Spleen (tissue), 7 donors: ENCODE measurements at regions not wholly inside any gene's neighbourhood (a gene's known extent, or its start where the extent isn't known, plus 50 kb on each side); places are given as distances from the start of the nearest gene placed in this dataset.

Experiments used
- CTCF ChIP-seq, 11 experiments: fragments of 200-600 bp in 7 of 11; fragments of 450-650 bp in 4 of 11; sonication (generic) in 4 of 11; IDR thresholded peaks in 8 of 11; conservative IDR thresholded peaks in 3 of 11; 1 replicate in 7 of 11; 2 replicates in 4 of 11; pipeline versions ENCODE4 v1.4.0 to v1.8.0; 2016 to 2021; ENCODE audit warnings: antibody characterized with exemption in 11 of 11, inconsistent platforms in 4 of 11, mild to moderate bottlenecking in 1 of 11
- POLR2A ChIP-seq, 3 donors: fragments of 450-650 bp; IDR thresholded peaks; one replicate each; pipeline ENCODE4 v1.5.1; 2017; ENCODE audit warnings: antibody characterized with exemption in 3 of 3, mild to moderate bottlenecking in 1 of 3
- POLR2AphosphoS5 ChIP-seq, 3 donors: sonication (generic); formaldehyde crosslinking; IDR thresholded peaks; one replicate each; pipeline ENCODE4 v1.5.1; 2017; ENCODE audit warnings: antibody characterized with exemption in 3 of 3
- donor health status: DM: no; HTN: no; CAD: no; lungs with moderate emphysema.
- donor health status: DM: no; HTN: no; CAD: no.
- donor health status: DM: no; HTN: no; CAD: no.

- TF ChIP-seq CTCF (IDR thresholded peaks at IDR 0.05 in 8 of 11, conservative IDR thresholded peaks at IDR 0.05 in 3 of 11) = no peak
- TF ChIP-seq POLR2AphosphoS5 (IDR thresholded peaks at IDR 0.05) = no peak
- TF ChIP-seq POLR2A (IDR thresholded peaks at IDR 0.05) = no peak
Observed at GRCh38 chr13:83819156-83819555, 63.1 kb downstream of the SLITRK1 start.
